ENCODE measurements at regions not wholly inside any gene's neighbourhood (a gene's known extent, or its start where the extent isn't known, plus 50 kb on each side); places are given as distances from the start of the nearest gene placed in this dataset.

DNA sequence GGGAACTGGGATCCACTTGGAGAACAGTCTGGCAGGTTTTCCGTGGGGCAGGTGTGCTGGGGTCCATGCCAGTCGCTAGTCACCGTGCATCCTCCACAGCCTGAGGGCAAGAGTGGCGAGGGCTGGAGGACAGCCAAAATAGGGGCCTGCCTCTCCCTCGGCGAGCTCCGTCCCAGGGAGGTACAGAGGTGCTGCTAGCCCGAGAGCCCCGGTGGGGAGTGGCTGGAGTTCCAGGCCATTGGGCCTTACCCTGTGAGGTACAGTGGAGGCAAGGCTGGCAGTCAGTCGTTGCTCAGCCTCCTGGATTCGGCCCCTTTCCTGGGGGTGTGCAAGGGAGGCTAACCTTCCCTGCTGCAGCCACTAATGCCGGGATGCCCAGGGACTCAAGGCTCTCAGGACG, 406.6 kb downstream of the CMPK2 start:
- TF ChIP-seq ESRRA (CRISPR knock-in tag; IDR thresholded peaks at IDR 0.05; ENCODE audit: low read depth), result no peak
- TF ChIP-seq ZFX (CRISPR knock-in tag; IDR thresholded peaks at IDR 0.05; ENCODE audit: low read depth), result no peak
- no peak for TF ChIP-seq YY1 (IDR thresholded peaks at IDR 0.05; ENCODE audit: insufficient read depth, insufficient replicate concordance, low read depth, low read length)
- TF ChIP-seq IKZF1 (IDR thresholded peaks at IDR 0.05), result no peak
- TF ChIP-seq XRCC5 (optimal IDR thresholded peaks at IDR 0.05; ENCODE audit: low read length), result no peak
- TF ChIP-seq BRF2 (CRISPR knock-in tag; IDR thresholded peaks at IDR 0.05), result no peak
- no peak for TF ChIP-seq KLF13 (CRISPR knock-in tag; IDR thresholded peaks at IDR 0.05)
- no peak for TF ChIP-seq SNRNP70 (IDR thresholded peaks at IDR 0.05; ENCODE audit: low read depth, low read length)
- TF ChIP-seq ISL2 (CRISPR knock-in tag; IDR thresholded peaks at IDR 0.05), result no peak
- TF ChIP-seq ELF1 (CRISPR knock-in tag; IDR thresholded peaks at IDR 0.05), result no peak
- TF ChIP-seq, protein P1, sequence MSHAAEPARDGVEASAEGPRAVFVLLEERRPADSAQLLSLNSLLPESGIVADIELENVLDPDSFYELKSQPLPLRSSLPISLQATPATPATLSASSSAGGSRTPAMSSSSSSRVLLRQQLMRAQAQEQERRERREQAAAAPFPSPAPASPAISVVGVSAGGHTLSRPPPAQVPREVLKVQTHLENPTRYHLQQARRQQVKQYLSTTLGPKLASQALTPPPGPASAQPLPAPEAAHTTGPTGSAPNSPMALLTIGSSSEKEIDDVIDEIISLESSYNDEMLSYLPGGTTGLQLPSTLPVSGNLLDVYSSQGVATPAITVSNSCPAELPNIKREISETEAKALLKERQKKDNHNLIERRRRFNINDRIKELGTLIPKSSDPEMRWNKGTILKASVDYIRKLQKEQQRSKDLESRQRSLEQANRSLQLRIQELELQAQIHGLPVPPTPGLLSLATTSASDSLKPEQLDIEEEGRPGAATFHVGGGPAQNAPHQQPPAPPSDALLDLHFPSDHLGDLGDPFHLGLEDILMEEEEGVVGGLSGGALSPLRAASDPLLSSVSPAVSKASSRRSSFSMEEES (CRISPR knock-in tag; IDR thresholded peaks at IDR 0.05), result no peak
- no peak for TF ChIP-seq POLR2AphosphoS5 (IDR thresholded peaks at IDR 0.05; ENCODE audit: low read depth, low read length)
- no peak for TF ChIP-seq ZBTB7A (CRISPR knock-in tag; IDR thresholded peaks at IDR 0.05)

Measured in HepG2 (cell line).